Neutrophil (primary cell): ENCODE measurements at regions not wholly inside any gene's neighbourhood (a gene's known extent, or its start where the extent isn't known, plus 50 kb on each side); places are given as distances from the start of the nearest gene placed in this dataset.

ENCODE experiments used
- H3K27ac ChIP-seq: fragments of 200-600 bp; sonication (generic); 2 replicates; pipeline ENCODE4 v1.5.1; 2016; ENCODE audit warnings: mild to moderate bottlenecking, moderate library complexity
- H3K27me3 ChIP-seq: fragments of 200-600 bp; sonication (generic); 2 replicates; pipeline ENCODE4 v1.6.0; 2016; ENCODE audit warnings: mild to moderate bottlenecking
- H3K36me3 ChIP-seq: fragments of 200-600 bp; sonication (generic); 2 replicates; pipeline ENCODE4 v1.5.1; 2017
- H3K4me1 ChIP-seq, 2 experiments: fragments of 200-600 bp in 1 of 2; sonication (generic) in 1 of 2; 1 replicate in 1 of 2; 2 replicates in 1 of 2; pipeline versions ENCODE4 v1.5.1 to v1.6.1; 2013 to 2016; ENCODE audit warnings: low read depth in 1 of 2, low read length in 1 of 2, mild to moderate bottlenecking in 1 of 2, moderate library complexity in 1 of 2; ENCODE audit not compliant: control insufficient read depth in 1 of 2, insufficient read depth in 1 of 2
- H3K4me3 ChIP-seq, 2 experiments: fragments of 200-600 bp in 1 of 2; sonication (generic) in 1 of 2; 1 replicate in 1 of 2; 2 replicates in 1 of 2; pipeline ENCODE4 v1.5.1; 2013 to 2016; ENCODE audit warnings: low read depth in 1 of 2, low read length in 1 of 2, mild to moderate bottlenecking in 1 of 2, moderate library complexity in 1 of 2
- H3K9me3 ChIP-seq: fragments of 200-600 bp; sonication (generic); 2 replicates; pipeline ENCODE4 v1.5.1; 2016
- CTCF ChIP-seq: fragments of 200-600 bp; sonication (generic); IDR thresholded peaks from 2 replicates; pipeline ENCODE4 v1.5.1; 2016; ENCODE audit warnings: antibody characterized with exemption

DNA sequence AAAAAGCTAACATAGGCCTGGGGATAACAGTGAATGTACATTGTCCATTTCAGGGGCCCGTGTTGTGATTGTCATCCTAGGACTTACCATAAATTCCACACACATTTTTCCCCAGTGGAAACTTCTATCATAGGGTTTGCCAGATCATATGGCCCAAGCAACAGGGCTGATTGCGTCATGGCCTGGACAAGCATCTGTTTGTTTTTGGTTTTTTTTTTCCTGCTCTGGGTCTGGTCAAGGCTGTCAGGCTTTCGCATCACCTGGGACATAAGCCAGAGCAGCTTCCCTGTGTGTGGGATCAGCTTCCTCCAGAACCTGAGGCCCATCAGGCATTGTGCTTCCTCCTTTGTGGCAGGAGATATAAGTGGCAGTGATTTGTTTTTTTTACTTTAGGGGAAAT is 598.5 kb upstream of the USP24 start:
- TF ChIP-seq CTCF: no peak
- Histone ChIP-seq H3K27ac (no peak overlapping the region), H3K4me1 (no peaks in the 10 kb centered on the region)

GRCh38 chr1:55812281-55812680 is 597.1 kb upstream of the USP24 start:
- Histone ChIP-seq H3K36me3 (no peaks in the 10 kb centered on the region), H3K4me1 (no peaks in the 10 kb centered on the region), H3K9me3 (no peaks in the 10 kb centered on the region), H3K27ac (no peak overlapping the region), H3K4me3 (no peak overlapping the region), H3K27me3 (no peaks in the 10 kb centered on the region)
- no peak for TF ChIP-seq CTCF

More for the DNA sequence above, 598.5 kb upstream of the USP24 start:
- Histone ChIP-seq H3K4me3 (no peak overlapping the region), H3K36me3 (no peaks in the 10 kb centered on the region), H3K9me3 (no peaks in the 10 kb centered on the region), H3K27me3 (no peaks in the 10 kb centered on the region)

DNA sequence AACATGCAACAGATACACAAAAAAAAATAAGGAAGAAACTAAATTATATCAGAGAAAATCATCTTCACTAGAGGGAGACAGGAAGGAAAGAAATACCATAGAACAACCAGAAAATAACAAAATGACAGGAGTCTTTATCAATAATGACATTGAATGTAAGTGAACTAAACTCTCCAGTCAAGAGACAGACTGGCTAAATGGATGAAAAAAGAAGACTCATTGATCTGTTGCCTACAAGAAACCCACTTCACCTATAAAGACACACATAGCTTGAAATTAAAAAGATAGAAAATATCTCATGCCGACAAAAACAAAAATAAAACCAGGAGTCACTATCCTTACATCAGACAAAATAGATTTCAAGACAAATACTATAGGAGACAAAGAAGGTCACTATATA is 593.1 kb upstream of the USP24 start:
- Histone ChIP-seq H3K4me3 (no peak overlapping the region), H3K4me1 (no peaks in the 10 kb centered on the region), H3K27me3 (no peaks in the 10 kb centered on the region), H3K9me3 (no peaks in the 10 kb centered on the region), H3K27ac (no peak overlapping the region), H3K36me3 (no peaks in the 10 kb centered on the region)
- TF ChIP-seq CTCF: no peak

DNA sequence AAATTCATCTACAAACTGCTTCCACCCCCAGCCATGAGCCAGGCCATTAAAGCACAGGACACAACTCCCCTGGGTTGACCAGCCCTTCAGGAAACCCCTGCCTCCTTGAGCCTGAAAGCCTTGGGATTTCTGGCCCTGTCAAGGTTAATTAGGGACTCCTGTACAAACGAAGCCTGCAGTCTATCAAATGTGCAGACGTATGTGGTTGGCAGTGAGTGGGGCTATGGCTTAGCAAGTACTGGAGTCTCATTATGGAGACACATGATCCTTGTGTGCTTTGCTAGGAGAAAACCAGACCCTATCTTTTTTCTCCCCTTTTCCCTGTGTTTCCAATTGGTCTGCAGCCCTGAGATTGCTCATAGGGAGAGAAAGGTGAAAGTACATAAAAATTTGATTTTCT is 588.3 kb upstream of the USP24 start:
- Histone ChIP-seq H3K4me3 (no peak overlapping the region), H3K36me3 (no peaks in the 10 kb centered on the region), H3K27me3 (no peaks in the 10 kb centered on the region), H3K27ac (no peak overlapping the region), H3K4me1 (no peaks in the 10 kb centered on the region), H3K9me3 (no peaks in the 10 kb centered on the region)
- TF ChIP-seq CTCF: no peak

GRCh38 chr1:55801481-55801880 is 586.3 kb upstream of the USP24 start:
- no peaks in the 10 kb centered on the region for H3K4me1 ChIP-seq
- H3K4me3 ChIP-seq: no peak overlapping the region
- no peak for TF ChIP-seq CTCF
- no peaks in the 10 kb centered on the region for H3K9me3 ChIP-seq
- H3K27ac ChIP-seq: no peak overlapping the region
- no peaks in the 10 kb centered on the region for H3K27me3 ChIP-seq
- H3K36me3 ChIP-seq: no peaks in the 10 kb centered on the region

DNA sequence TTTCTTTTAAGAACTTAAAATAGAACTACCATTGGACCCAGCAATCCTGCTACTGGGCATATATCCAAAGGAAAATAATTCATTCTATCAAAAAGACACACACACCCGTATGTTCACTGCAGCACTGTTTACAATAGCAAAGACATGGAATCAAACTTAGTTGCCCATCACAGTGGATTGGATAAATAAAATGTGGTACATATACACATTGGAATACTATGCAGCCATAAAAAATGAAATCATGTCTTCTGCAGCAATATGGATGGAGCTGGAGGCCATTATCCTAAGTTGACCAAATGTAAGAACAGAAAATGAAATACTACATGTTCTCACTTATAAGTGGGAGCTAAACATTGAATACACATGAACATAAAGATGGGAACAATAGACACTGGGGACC is 585.3 kb upstream of the USP24 start:
- H3K9me3 ChIP-seq: no peaks in the 10 kb centered on the region
- no peak for TF ChIP-seq CTCF
- H3K4me3 ChIP-seq: no peak overlapping the region
- H3K27me3 ChIP-seq: no peaks in the 10 kb centered on the region
- H3K36me3 ChIP-seq: no peaks in the 10 kb centered on the region
- H3K4me1 ChIP-seq: no peaks in the 10 kb centered on the region
- no peak overlapping the region for H3K27ac ChIP-seq
